HUES48 (cell line): ENCODE measurements at regions not wholly inside any gene's neighbourhood (a gene's known extent, or its start where the extent isn't known, plus 50 kb on each side); places are given as distances from the start of the nearest gene placed in this dataset.

ENCODE experiments used
- H3K27ac ChIP-seq: one replicate; pipeline ENCODE4 v1.7.0; 2013; ENCODE audit warnings: low read depth, low read length, inconsistent platforms
- H3K27me3 ChIP-seq: 2 replicates; pipeline ENCODE4 v1.6.1; 2013; ENCODE audit warnings: mild to moderate bottlenecking, low read length; ENCODE audit not compliant: control insufficient read depth, insufficient read depth
- H3K36me3 ChIP-seq: 2 replicates; pipeline ENCODE4 v1.6.1; 2013; ENCODE audit warnings: low read length; ENCODE audit not compliant: control insufficient read depth, insufficient read depth
- H3K4me1 ChIP-seq: 2 replicates; pipeline ENCODE4 v1.6.1; 2013; ENCODE audit warnings: mild to moderate bottlenecking, low read length; ENCODE audit not compliant: control insufficient read depth, insufficient read depth
- H3K4me3 ChIP-seq: 2 replicates; pipeline ENCODE4 v1.5.1; 2013; ENCODE audit warnings: mild to moderate bottlenecking, low read depth, low read length
- H3K9ac ChIP-seq: 2 replicates; pipeline ENCODE4 v1.6.1; 2013; ENCODE audit warnings: mild to moderate bottlenecking, low read depth, low read length, moderate library complexity
- H3K9me3 ChIP-seq: 2 replicates; pipeline ENCODE4 v1.6.1; 2013; ENCODE audit warnings: low read length; ENCODE audit not compliant: control insufficient read depth, insufficient read depth

DNA sequence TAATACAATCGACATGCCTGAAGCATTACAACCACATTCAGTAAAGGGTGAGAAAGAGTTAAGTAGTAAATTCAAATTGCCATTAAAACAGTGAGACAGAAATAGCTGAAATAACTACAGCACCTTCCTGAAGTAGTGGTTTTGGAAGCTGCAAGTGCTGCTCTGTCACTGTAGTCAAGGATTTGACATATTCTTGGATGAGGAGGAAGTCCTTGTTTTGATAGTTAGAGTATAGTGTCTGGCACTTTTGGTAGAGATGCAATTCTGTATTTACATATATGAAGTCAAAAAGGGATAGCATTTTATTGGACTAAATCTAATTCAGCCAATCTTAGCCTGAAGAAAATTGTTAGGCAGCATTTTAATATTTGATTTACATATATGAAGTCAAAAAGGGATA, 1559.6 kb downstream of the TECRL start:
- H3K27me3 ChIP-seq = no peaks in the 10 kb centered on the region
- H3K4me3 ChIP-seq = no peak overlapping the region
- H3K9me3 ChIP-seq = no peaks in the 10 kb centered on the region
- H3K36me3 ChIP-seq = no peaks in the 10 kb centered on the region
- no peak overlapping the region for H3K9ac ChIP-seq
- no peak overlapping the region for H3K27ac ChIP-seq
- H3K4me1 ChIP-seq = no peaks in the 10 kb centered on the region

DNA sequence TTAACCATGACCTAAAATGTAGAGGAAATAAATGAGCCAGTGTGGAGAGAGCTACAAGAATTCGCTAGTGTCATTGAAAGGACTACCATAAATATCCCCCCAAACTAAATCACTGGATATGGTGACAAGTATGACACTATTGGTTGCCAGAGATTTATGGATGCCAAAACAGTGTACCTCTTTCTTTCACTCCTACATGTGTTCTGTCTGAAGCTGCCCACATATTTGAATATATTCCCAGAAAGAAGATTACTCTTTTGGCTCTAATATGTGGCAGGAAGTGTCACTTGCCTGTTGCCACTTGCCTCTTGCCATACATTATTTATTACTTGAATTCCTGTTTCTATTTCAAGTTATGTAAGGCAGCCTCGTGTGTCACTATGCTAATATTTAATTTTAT, 1573.6 kb downstream of the TECRL start:
- Histone ChIP-seq H3K27me3 (no peaks in the 10 kb centered on the region), H3K27ac (no peak overlapping the region), H3K9me3 (no peaks in the 10 kb centered on the region), H3K36me3 (no peaks in the 10 kb centered on the region), H3K4me3 (no peak overlapping the region), H3K4me1 (0 out of 2 replicates have a peak, but pooled peaks cover 1% of the 10 kb centered on the region), H3K9ac (no peak overlapping the region)

GRCh38 chr4:62822306-62822705, 1586.9 kb downstream of the TECRL start:
- no peaks in the 10 kb centered on the region for H3K27me3 ChIP-seq
- H3K9me3 ChIP-seq = no peaks in the 10 kb centered on the region
- H3K36me3 ChIP-seq = no peaks in the 10 kb centered on the region
- H3K9ac ChIP-seq = no peak overlapping the region
- H3K4me3 ChIP-seq = no peak overlapping the region
- no peak overlapping the region for H3K27ac ChIP-seq
- no peaks in the 10 kb centered on the region for H3K4me1 ChIP-seq

- H3K9me3 ChIP-seq = no peaks in the 10 kb centered on the region
- H3K27ac ChIP-seq = no peak overlapping the region
- H3K27me3 ChIP-seq = no peaks in the 10 kb centered on the region
- H3K9ac ChIP-seq = no peak overlapping the region
- H3K4me1 ChIP-seq = peaks cover 2% of the 10 kb centered on the region; the same call in 1 of the 2 replicates
- no peaks in the 10 kb centered on the region for H3K36me3 ChIP-seq
- H3K4me3 ChIP-seq = no peak overlapping the region
These were observed 1592.7 kb downstream of the TECRL start for GRCh38 chr4:62816566-62816965.

- Histone ChIP-seq H3K27me3 (no peaks in the 10 kb centered on the region), H3K9ac (no peak overlapping the region), H3K4me3 (no peak overlapping the region), H3K27ac (no peak overlapping the region), H3K9me3 (no peaks in the 10 kb centered on the region), H3K4me1 (peaks cover 2% of the 10 kb centered on the region; the same call in 1 of the 2 replicates), H3K36me3 (no peaks in the 10 kb centered on the region)
These were observed 1594.7 kb downstream of the TECRL start for GRCh38 chr4:62814510-62815047.

DNA sequence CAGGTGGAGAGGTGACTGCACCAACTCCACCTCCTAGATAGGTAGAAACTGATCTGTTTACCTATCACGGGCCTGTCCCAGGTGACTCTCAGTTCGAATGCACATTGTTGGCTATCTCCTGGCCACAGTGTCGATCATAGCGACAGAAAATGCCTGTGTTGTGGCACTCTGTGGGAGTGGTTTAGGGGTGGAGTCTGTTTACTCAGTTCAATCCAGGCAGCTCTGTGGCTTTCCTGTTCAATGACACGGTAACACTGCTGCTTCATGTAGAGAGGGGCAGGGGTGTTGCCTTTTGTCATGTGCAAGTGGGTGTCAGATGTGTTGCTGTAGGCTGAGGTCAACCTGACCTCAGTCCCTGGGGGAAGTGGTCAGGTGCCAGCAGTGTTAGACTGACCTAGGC, 1602.4 kb downstream of the TECRL start:
- Histone ChIP-seq H3K27me3 (no peaks in the 10 kb centered on the region), H3K27ac (no peak overlapping the region), H3K4me3 (no peak overlapping the region), H3K9ac (no peak overlapping the region), H3K9me3 (no peaks in the 10 kb centered on the region), H3K36me3 (no peaks in the 10 kb centered on the region), H3K4me1 (no peaks in the 10 kb centered on the region)

DNA sequence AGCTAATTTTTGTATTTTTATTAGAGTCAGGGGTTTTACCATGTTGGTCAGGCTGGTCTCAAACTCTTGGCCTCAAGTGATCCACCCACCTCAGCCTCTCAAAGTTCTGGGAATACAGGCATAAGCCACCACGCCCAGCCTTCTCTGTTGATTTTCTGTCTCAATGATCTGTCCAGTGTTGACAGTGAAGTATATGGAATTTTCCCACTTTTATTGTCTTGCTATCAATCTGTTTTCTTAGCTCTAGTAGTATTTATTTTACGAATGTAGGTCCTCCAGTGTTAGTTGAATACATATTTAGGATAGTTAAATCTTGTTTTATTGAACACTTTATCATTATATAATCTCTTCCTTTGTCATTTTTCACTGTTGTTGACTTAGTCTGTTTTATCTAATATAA, 1603.9 kb downstream of the ADGRL3 start:
- H3K9ac ChIP-seq = no peak overlapping the region
- no peak overlapping the region for H3K27ac ChIP-seq
- H3K4me3 ChIP-seq = no peak overlapping the region
- no peaks in the 10 kb centered on the region for H3K4me1 ChIP-seq
- H3K9me3 ChIP-seq = no peaks in the 10 kb centered on the region
- H3K36me3 ChIP-seq = no peaks in the 10 kb centered on the region
- H3K27me3 ChIP-seq = no peaks in the 10 kb centered on the region

DNA sequence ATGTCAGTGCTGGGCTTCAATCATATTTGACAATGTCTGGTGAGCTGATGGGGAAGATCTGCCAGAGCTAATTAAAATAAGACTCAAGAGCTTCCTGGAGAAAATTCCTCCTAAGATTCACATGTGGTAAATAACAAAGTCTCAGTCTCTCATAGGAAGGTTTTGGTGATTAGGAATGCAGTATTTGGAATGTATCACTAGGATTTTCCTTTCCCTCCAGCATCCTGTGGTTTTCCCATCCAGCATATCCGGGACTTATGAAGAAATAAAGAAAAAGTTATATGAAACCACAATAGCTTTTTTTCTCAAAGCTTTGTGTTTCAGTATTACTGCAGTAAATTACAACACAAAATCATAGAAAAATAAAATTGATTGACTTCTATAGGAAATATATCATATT, 1597.1 kb downstream of the ADGRL3 start:
- no peaks in the 10 kb centered on the region for H3K27me3 ChIP-seq
- H3K4me1 ChIP-seq = no peaks in the 10 kb centered on the region
- no peak overlapping the region for H3K9ac ChIP-seq
- no peak overlapping the region for H3K27ac ChIP-seq
- no peak overlapping the region for H3K4me3 ChIP-seq
- no peaks in the 10 kb centered on the region for H3K36me3 ChIP-seq
- no peaks in the 10 kb centered on the region for H3K9me3 ChIP-seq

- H3K9me3 ChIP-seq = no peaks in the 10 kb centered on the region
- H3K4me1 ChIP-seq = no peaks in the 10 kb centered on the region
- H3K27me3 ChIP-seq = no peaks in the 10 kb centered on the region
- H3K36me3 ChIP-seq = no peaks in the 10 kb centered on the region
- no peak overlapping the region for H3K4me3 ChIP-seq
- no peak overlapping the region for H3K27ac ChIP-seq
- no peak overlapping the region for H3K9ac ChIP-seq
These were observed 1591.3 kb downstream of the ADGRL3 start for GRCh38 chr4:62791386-62791785.

GRCh38 chr4:62771983-62772557, 1571.9 kb downstream of the ADGRL3 start:
- no peaks in the 10 kb centered on the region for H3K36me3 ChIP-seq

GRCh38 chr4:62740296-62740695, 1540.2 kb downstream of the ADGRL3 start:
- Histone ChIP-seq H3K4me1 (peaks cover 5% of the 10 kb centered on the region; the same call in 1 of the 2 replicates), H3K27ac (no peak overlapping the region), H3K4me3 (no peak overlapping the region), H3K36me3 (no peaks in the 10 kb centered on the region), H3K9me3 (no peaks in the 10 kb centered on the region), H3K27me3 (no peaks in the 10 kb centered on the region), H3K9ac (no peak overlapping the region)

More at GRCh38 chr4:62771983-62772557, 1571.9 kb downstream of the ADGRL3 start:
- Histone ChIP-seq H3K9me3 (no peaks in the 10 kb centered on the region), H3K4me3 (no peak overlapping the region), H3K9ac (no peak overlapping the region), H3K27ac (no peak overlapping the region), H3K4me1 (no peaks in the 10 kb centered on the region), H3K27me3 (no peaks in the 10 kb centered on the region)
